Left renal cortex interstitium (tissue), 4 donors: ENCODE measurements at regions not wholly inside any gene's neighbourhood (a gene's known extent, or its start where the extent isn't known, plus 50 kb on each side); places are given as distances from the start of the nearest gene placed in this dataset.

Experiments
- DNase-seq, 4 donors: peaks; one replicate each; pipeline ENCODE4 v3.0.0-alpha.2; 2013; ENCODE audit warnings: low read depth in 4 of 4, low spot score in 2 of 4, missing footprints in 1 of 4

DNA sequence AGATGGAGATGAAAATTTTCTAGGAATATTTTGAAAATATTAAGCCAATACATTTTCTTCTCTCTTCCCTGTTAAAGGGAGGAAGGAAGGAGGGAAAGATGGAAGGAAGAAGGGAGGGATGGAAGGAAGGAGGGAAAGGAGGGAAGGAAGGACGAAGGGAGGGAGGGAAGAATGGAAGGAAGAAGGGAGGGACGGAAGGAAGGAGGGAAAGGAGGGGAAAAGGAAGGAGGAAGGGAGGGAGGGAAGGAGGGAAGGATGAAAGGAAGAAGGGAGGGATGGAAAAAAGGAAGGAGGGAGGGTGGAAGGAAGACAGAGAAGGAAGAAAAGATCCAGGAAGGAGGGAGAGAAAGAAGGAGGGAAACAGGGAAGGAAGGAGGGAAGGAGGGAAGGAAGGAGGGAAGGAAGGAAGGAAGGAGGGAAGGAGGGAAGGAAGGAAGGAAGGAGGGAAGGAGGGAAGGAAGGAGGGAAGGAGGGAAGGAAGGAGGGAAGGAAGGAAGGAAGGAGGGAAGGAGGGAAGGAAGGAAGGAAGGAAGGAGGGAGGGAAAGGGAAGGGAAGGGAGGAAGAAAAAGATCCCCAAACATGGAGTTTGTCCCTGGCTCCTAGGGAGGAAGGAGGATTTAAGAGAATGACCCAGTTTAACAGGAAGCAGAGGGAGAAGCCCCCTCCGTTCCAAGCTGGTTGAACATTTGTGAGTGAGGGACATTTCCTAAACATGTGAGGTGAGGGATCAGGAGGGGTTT is 70.3 kb upstream of the NEURL1B start:
- no peak for DNase-seq

DNA sequence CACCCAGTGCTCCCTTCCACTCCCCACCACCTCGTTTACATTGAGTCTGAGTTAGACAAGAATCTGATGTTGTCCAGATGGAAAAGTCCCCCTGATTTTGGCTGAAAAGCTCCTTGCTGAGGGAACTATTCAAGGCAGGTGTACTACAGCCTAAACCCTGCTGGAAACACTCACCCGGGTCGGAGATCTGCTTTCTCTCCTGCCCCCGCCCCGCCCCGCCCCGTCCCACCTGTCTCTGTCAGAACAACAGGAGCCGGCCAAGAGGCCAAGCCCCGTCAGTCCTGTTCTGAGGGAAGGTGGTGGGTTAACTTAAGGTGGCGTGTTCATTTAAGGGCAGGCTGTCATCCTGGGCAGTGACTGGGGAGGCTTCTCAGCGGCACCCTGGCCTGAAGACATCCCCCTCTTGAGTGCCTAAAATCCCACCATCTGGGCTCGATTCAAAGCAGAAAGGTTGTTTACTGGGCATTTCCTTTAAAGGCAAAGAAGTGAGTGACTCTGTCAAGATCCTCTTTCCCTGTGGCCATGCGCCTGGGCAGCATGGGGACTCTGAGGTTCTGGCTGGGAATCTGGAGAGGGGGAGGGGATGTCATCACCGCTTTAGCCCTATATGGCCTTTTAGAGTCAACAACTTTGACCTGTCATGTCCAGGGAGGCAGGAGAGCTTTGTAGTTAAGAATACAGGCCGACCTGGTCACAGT is 71.1 kb upstream of the NEURL1B start:
- DNase-seq: no peak

DNA sequence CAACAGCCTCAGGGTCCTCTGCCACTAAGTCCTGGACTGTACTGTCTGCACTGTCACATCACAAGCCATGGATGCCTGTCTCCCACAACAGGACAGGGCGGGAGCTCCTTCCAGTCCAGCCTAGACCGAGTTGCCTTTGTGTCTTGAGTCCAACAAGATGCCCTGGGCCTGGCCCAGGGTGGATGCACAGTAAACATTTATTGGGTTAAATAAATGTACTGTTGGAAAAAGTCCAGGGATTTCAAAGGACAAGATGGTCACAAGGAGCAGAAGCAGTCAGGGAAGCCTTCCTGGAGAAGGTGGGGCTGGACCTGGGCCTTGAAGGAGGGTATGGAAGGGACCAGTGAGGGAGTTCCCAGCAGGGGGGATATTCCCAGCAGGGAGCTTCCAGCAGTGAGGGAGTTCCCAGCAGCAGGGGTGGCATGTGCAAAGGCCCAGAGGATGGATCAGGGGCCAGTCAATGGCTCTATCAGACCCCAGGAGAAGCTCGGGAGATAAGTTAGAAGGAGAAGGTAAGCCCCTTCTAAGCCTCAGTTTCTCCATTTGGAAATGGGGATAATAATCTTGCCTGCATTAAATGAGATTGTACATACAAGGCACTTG is 72.7 kb upstream of the NEURL1B start:
- DNase-seq: no peak

DNA sequence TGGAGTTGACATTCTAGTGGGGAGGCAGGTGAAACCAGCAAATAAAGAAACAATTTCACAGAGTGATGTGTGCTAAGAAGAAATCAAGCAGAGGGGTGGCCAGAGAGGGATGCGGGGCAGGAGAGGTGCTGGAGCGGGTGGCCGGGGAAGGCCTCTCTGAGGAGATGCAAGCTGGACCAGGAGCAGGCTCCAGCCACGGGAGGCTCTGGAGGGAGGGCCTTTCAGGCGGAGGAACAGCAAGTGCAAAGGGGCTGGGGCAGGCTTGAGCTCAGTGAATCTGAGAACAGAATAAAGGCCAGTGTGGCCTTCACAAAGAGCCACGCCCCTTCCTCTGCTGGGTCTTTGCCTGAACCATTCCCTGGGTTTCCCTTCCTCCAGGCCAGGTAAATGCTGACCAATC is 73.2 kb upstream of the NEURL1B start:
- no peak for DNase-seq

GRCh38 chr5:172567294-172567693 is 73.8 kb upstream of the NEURL1B start:
- DNase-seq: no peak

DNA sequence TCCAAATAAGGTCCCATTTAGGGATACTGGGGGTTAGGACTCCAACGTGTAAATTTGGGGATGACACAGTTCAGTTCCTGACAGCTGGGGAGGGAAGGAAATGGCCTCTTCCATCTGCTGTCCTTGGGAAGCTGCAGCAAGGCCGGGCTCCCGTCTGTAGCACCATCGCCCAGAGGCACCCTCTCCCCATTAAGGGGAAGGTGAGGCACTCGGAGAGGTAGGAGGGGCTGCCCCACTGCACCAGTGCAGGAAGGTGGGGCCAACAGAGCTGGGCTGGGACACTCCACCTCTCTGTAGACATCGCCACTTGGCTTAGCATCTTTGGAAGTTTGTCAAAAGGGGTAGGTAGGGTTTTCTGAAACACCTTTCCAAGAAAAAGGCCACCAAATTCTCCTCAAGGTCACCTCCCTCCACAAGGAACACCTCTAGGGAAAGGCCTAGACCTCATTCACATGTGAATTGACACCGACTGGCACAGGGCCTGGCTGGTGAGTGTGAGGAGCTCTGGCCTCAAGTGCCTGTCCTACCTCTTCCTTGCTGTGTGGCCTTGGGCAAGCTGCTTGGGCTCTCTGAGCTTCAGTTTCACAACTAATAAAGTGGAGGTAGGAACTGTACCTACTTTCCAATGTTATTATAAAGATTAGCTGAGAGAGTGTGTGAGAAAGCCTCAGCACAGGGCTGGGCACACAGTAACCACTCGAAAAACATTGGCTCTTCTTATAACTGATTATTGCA is 75.0 kb upstream of the NEURL1B start:
- no peak for DNase-seq

GRCh38 chr5:172565455-172565854 is 75.6 kb upstream of the NEURL1B start:
- no peak for DNase-seq

DNA sequence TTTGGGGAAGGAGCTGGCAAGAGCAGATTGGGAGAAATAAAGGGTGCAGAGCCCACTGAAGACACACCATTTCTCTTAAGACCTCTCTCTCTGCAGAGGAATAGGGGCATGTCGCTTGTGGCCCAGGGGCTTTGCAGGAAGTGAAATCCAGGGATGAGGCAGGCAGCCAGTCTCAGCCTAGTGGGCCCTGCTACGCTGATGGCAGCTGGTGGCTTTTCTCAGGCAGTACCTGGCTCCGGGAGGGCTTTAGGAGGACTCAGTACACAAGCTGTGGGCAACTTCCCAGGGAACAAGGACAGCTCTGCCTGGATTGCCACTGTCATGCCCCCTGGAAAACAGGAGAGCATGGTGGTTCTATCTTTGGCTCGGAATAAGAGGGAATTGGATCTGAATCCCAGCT is 76.2 kb upstream of the NEURL1B start:
- DNase-seq: no peak

- no peak for DNase-seq
Observed at GRCh38 chr5:172564188-172564587, 76.9 kb upstream of the NEURL1B start.

DNA sequence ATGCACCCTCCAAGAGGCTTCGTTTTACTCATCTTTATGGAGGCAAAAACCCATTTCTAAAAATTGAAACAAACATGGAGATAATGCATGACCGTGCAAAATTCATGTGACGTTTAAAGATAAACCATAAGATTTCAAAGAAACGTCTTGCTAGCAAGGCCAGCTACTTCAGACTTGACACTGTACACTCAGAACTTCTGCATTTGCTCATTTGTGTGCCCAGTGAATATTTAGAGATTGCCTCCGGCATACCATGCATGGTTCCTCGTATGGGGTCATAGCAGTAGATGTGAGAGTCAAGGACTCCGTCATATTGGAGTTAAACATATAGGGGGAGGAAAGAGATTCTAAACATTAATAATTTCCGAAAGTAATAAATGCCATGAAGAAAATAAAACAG is 78.6 kb upstream of the NEURL1B start:
- DNase-seq: no peak

DNA sequence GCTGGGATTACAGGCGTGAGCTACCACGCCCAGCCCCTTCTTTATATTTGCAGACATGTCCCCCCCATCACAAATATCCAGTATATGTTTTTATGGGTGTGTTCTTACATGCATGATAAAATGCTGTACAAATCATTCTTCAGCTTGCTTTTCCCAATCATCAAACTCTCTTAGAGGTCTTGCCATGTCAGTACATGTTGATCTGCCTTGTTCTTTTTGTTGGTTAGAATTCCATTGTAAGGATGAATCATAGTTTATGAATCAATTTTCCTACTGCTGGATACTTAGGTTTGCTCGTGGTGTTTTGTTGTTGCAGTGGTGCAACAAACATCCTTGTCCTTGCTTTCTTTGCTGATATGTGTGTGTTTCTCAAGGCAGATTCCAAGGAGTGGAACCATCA is 79.9 kb upstream of the NEURL1B start:
- DNase-seq: no peak

GRCh38 chr5:172559004-172559932 is 81.8 kb upstream of the NEURL1B start:
- DNase-seq: peak; percentile 68 to 91 (median 76)

- DNase-seq: no peak
Observed at GRCh38 chr5:172558076-172558976, 82.7 kb upstream of the NEURL1B start.

DNA sequence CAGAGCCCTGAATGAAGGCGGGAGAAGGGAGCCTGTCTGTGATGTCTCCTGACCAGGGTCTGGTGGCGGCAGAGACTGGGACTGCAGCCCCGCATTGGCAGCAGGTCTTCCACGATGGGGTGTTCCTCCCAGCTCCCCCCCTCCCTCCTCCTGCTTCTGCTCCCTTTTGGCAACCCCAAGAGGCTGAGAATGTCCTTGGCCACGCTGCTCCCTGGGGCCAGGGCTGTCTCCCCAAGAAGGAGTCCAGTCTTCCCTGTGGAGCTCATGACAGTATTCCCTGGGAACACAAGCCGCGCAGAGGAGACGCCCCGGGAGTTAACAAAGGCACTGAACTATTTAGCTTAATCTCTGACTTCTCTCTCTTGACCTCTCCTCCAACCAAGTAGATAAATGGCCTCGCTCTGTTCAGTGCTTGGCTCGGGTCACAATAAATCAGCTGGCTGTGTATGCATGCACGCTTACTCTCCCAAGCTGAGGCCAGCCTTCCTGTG is 84.0 kb upstream of the NEURL1B start:
- DNase-seq: peak in 2 of 4 donors; percentile 53 to 61

GRCh38 chr5:172556262-172556661 is 84.8 kb upstream of the NEURL1B start:
- no peak for DNase-seq

DNA sequence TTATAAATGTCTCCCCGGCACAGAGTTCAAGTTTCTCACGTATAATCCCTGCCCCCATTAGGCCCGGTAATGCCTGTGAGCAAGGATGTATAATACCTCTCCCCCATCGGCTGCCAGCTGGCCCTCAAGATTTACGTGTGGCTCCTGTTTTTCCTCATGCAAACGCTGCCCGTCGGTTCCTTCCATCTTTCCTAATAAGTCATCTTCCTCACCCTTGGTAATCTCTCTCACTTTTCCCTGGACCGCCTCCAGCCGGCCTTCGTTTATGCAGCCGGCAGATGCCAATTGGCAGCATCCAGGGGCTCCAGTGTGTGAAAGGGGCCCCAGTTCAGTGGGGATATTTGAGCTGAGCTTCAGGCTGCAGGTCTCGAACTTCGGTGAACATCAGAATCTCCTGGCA is 86.5 kb upstream of the NEURL1B start:
- DNase-seq: no peak

DNA sequence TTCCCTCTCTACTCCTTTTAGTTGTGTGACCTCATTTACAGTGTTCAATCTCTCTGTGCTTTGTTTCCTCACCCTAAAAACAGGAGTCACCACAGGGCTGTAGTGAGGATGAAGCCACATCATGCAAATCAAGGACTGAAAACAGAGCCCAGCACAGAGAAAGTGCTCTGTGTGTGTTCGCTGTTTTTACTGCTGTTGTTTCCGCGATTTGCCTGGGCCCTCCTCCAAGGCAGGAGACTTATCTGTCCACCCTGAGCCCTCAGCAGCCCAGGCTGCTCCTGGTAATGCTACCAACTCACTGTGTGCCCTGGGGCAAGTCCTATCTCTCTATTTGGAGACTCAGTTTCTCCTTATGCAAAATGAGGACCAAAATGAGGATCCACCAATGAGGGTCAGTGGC is 87.2 kb upstream of the NEURL1B start:
- no peak for DNase-seq

DNA sequence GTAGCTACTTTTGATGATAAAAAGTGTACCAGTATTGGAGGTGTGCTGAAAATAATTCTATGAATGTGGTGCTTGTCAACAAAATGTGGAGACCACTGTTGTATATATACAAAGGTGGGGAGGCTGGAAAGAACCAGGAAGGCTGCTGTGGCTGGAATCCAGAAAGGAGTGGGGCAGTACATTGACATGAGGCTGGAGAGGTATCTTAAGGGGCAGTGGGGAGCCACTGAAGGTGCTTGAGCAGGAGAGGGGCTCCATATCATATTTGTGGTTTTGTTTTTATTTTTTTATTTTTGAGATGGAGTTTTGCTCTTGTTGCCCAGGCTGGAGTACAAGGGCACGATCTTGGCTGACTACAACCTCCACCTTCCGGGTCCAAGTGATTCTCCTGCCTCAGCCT is 87.9 kb upstream of the NEURL1B start:
- no peak for DNase-seq

DNA sequence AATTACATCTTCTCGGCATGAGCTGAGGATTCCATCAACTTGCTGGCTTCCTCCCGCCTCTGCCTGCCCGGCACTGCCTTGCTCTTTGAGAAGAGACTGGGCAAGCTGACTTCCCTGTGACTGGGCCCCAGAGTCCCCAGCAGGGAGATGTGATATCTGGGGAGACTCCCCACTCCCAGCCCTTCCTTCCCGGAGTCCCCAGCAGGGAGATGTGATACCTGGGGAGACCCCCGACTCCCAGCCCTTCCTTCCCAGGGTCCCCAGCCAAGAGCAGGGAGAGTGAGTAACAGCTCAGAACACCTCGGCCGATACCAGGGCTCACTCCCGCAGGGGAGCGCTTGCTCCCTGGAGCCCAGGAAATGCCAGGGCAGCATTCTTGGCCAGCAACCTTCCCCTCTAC is 90.1 kb upstream of the NEURL1B start:
- DNase-seq: no peak
